22Rv1 (cell line): ENCODE measurements at regions not wholly inside any gene's neighbourhood (a gene's known extent, or its start where the extent isn't known, plus 50 kb on each side); places are given as distances from the start of the nearest gene placed in this dataset.
A peak's percentile ranks its signal among the peaks of the same experiment; 100 is the strongest.

ENCODE experiments used
- CTCF ChIP-seq: fragments of 450-650 bp; IDR thresholded peaks from 2 replicates; pipeline ENCODE4 v1.5.1; 2017; ENCODE audit warnings: mild to moderate bottlenecking
- ZFX ChIP-seq: fragments of 450-650 bp; IDR thresholded peaks from 2 replicates; pipeline ENCODE4 v1.6.1; 2017; ENCODE audit warnings: antibody characterized with exemption, borderline replicate concordance

GRCh38 chrX:122363112-122363795 lies 820.8 kb upstream of the GRIA3 start:
- peak; percentile 39 for TF ChIP-seq CTCF
- no peak for TF ChIP-seq ZFX
